Dermis blood vessel endothelial cell (primary cell): ENCODE measurements at regions not wholly inside any gene's neighbourhood (a gene's known extent, or its start where the extent isn't known, plus 50 kb on each side); places are given as distances from the start of the nearest gene placed in this dataset.

Experiments
- DNase-seq: peaks from one replicate; pipeline ENCODE4 v3.0.0; 2010

- no peak for DNase-seq
Measured at GRCh38 chr3:127373441-127374085, 85.7 kb upstream of the PRR20G start.

DNA sequence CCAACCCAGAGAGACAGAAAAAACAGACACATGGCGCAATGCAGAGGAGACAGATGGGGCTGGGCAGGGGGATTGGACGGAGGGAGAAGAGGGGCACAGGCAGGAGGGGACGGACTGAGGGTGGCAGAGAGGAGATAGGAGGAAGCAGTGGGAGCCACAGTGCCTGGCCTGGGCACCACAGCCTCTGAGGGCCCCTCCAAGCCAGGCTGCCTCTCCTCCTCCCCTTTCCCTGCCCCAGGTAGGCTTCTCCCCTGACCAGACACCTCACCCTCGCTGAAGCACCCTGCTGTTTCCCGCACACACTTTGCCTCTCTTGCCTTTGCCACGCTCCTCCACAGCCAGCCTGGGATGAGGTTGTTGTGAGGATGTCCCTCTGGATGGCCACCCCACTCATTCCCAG, 84.0 kb upstream of the PRR20G start:
- no peak for DNase-seq

DNA sequence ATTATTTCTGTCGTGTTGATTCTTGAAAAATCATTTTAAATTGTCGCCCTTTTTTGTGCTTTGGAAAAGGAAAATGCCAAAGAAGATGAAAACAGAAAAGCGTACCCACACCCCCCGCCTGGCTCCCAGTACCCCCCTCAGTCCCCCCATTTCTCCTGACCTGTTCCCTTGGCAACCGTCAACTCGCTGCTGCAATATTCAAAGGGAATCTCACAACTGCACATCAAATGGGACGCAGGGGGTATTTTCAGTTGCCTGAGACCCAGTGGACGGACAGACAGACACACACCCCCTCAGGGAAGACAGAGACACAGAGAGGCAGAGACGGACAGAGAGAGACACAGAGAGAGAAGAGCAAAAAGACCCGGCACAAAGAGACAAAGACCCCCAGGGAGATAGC, 83.5 kb upstream of the PRR20G start:
- no peak for DNase-seq

DNA sequence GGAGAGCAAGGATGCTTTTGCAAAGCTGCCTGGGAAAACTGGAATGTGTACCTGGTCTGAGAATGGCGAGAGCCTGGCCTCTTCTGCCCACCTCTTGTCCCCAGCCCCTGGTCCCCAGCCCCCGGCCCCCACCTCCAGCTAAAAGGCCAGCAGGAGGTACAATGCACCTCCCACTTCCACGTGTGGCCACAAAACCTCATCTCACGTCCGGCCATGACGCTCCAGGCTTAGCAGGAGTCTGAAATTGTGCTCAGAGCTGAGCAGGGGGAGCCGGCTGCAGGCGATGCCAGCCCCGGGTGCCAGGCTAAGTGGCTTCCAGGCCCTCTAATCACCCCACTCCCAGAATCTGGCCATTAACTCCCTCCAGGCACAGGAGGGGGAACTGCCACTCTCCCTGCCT, 83.1 kb upstream of the PRR20G start:
- DNase-seq = no peak

DNA sequence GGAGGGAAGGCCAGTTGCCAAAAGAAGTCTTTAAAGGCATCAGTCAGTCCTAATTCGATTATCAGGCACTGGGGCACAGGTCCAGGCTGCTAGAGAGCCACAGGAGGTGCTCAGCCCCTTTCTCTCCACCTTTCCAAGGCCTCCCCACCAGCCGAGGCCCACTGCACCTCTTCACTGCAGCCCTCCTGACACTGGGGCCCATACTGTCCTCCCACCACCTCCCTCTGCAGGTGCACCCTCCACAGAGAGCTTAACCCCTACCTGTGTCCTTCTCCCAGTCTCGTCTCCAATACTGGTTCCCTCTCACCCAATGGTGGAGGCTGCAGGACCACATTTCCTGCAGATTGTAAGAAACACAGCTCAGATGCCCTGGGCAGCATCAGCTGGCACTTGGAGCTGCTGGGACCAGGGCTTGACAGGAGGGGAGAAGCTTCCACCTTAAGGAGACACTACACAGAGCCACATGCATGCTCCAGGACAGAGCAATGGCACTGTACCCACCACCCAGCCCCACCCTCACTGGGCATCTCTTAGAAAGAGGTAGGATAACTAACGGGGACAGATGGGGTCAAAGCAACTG, 81.6 kb upstream of the PRR20G start:
- DNase-seq = no peak

DNA sequence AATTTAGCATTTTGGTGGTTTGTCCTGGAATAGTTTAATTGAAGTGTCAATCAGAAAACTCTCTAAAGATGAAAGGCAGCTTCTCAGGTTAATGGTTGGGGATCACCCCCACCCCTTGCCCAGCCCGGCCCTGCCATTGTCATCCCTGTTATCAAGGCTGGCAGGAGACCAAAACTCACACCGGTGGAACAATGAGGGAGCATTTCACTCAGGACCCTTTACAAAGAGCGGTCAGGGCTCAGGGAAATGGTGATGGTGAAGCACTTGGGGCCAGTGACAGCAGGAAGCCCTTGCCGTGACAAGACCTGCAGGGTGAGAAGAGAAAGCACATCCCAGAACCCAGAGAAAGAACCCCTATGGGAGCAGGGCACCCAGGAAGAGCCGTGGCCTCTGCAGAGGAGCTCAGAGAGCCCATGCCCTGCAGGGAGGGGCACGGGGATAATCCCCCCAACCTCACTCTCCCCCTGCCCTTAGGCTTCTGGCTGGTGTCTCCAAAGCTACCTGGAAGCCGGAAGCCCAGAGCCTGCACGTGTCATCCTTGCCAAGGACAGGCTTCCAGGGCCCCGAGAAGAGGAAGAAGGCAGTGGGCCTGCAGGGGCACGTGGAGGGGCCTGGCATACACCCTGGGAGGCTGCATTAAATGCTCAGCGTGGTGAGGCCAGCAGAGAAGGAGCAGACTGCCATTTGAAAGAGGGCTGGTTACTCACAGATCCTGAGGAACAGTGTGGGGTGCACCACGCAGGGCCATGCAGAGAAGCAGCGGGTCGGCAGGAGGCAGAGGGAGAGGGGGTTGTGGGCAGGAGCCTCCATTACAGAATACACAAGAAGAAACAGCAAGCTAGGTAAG, 80.6 kb upstream of the PRR20G start:
- DNase-seq = no peak

GRCh38 chr3:127367593-127367992, 79.7 kb upstream of the PRR20G start:
- no peak for DNase-seq

DNA sequence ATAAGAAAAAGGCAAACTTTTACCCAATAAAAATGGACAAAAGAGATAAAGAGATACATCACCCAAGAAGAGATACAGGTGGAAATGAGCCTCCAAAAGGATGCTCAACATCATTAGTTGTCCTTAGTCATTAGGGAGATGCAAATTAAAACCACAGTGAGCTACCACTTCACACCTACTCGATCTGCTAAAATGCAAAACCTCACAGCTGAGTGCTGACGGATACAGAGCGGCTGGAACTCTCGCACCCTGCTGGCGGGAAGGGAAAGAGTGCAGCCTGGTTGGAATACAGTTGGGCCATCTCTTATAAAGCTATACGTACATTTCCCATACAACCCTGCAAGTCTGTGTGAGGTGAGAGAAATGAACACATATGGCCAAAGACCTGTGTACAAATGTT, 78.5 kb upstream of the PRR20G start:
- no peak for DNase-seq

- no peak for DNase-seq
Measured at GRCh38 chr3:127365163-127365798, 77.4 kb upstream of the PRR20G start.

DNA sequence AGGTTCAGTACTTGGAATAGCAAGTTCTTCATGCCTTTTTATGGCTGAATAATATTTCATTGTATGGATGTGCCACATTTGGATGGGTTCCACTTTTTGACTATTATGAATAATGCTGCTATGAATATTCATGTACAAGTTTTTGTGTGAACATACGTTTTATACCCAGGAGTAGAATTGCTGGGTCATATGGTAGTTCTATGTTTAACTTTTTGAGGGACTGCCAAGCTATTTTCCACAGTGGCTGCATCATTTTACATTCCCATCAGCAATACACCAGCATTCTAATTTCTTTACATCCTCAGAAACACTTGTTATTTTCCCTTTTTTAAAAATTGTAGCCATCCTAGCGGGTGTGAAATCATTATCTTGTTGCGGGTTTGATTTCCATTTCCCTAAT, 76.0 kb upstream of the PRR20G start:
- no peak for DNase-seq

- DNase-seq = no peak
Measured at GRCh38 chr3:127363171-127363570, 75.3 kb upstream of the PRR20G start.

DNA sequence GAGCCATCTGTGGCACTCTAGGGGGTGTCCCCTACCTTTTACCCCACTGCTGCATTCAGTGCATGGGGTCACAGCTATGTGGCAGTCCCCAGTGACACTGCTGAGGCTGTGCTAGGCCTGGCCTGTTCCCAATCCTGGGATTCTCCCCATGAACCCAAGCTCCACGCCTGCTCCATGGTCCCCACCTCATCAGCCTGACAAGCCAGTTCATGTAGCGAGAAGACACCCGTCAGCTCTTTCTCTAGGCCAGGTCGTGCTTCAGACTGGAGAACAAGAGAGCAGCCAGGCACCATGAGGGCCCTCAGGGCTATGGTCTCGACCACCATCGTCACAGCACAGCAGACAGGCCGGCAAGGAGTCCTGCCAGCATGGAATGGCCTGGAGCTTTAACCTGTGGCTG, 72.8 kb upstream of the PRR20G start:
- DNase-seq = no peak

DNA sequence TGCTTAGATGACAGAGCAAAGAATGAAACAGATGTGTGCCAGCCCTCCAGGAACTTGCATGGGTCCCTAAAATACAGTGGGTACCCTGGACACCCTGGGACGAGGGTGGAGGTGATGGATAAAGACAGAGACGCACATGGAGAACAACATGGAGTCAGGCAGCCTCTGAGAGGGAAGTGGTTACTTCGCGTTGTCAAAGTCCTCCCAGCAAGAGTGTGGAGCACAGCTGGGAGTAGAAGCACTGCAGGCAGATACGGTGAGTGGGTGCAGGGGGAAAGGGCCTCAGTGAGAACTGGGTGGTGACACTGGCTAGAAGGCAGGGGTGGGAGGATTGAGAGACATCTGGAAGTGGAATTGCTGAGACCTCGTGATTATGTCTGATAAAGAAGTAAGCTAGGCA, 70.8 kb upstream of the PRR20G start:
- DNase-seq = no peak

GRCh38 chr3:127356381-127356780, 68.5 kb upstream of the PRR20G start:
- no peak for DNase-seq

DNA sequence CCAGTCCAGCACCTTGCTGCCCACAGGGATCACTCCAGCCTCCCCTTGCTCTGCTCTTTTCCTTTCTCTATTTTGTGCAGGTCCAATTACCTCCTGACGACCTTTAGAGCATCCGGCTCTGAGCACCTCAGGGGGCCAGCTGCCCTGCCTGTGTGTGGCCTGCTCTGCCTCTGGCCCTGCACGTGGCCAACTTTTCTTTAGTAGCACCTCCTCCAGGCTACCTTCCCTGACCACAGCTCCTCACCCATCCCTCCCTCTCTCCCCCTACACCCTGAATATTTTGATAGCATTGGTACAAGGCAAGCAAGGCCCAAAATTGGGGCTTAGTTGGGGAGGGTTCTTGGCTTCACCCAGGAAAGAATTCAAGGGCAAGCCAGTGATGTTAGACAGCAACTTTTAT, 66.9 kb upstream of the PRR20G start:
- no peak for DNase-seq

- no peak for DNase-seq
Measured at GRCh38 chr3:127352612-127353011, 64.8 kb upstream of the PRR20G start.

DNA sequence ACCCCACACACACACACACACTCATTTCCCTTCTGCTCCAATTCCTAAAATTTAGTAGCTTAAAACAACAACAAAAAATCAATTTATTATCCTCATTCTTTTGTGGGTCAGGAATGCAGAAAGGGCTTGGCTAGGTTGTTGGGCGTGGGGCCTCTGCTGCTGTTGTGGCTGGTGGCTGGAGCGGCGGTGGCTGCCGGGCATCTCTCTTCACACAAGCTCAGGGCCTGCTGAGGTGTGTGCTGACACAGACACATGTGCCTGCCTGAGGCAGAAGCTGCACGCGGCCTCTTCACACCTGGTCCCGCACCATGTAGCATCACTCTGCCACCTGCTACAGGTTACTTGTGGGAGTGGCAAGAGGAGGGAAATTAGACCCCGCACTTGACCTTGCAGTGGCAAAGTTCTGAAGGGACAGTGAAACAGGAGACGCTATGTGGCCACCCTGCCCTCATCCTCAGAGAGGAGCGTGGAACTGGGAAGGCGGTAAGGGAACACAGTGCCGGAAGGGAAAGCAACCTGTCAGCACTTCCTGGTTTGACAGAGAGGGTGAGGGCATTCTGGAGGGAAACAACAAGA, 64.0 kb upstream of the PRR20G start:
- DNase-seq = no peak

- no peak for DNase-seq
Measured at GRCh38 chr3:127351321-127351720, 63.5 kb upstream of the PRR20G start.

GRCh38 chr3:127350172-127351050, 62.6 kb upstream of the PRR20G start:
- no peak for DNase-seq

GRCh38 chr3:127349501-127350171, 61.8 kb upstream of the PRR20G start:
- DNase-seq = no peak

GRCh38 chr3:127342735-127343134, 54.9 kb upstream of the PRR20G start:
- DNase-seq = no peak
